ENCODE measurements at regions not wholly inside any gene's neighbourhood (a gene's known extent, or its start where the extent isn't known, plus 50 kb on each side); places are given as distances from the start of the nearest gene placed in this dataset.

- Histone ChIP-seq H2BK120ac (ENCODE audit: insufficient read depth, low read length, poor library complexity) (no peak overlapping the region), H3K14ac (ENCODE audit: low read length) (no peak overlapping the region), H3K4ac (ENCODE audit: low read depth, low read length) (no peak overlapping the region), H4K91ac (ENCODE audit: low read depth, low read length) (no peak overlapping the region), H2BK12ac (ENCODE audit: low read length) (no peak overlapping the region), H3K4me2 (ENCODE audit: low read length) (no peak overlapping the region), H3K18ac (ENCODE audit: low read length) (no peak overlapping the region), H2BK5ac (ENCODE audit: low read depth, low read length, poor library complexity) (no peak overlapping the region), H3K4me1 (ENCODE audit: control insufficient read depth in 1 of 2, insufficient read depth in 2 of 2, low read length in 2 of 2) (no peaks in the 10 kb centered on the region), H3K27ac (ENCODE audit: low read depth, low read length) (no peak overlapping the region), H3K79me2 (ENCODE audit: control insufficient read depth, insufficient read depth, low read length, poor library complexity) (no peaks in the 10 kb centered on the region), H2AK5ac (ENCODE audit: low read length) (no peak overlapping the region), H3K36me3 (ENCODE audit: control insufficient read depth in 1 of 2, insufficient read depth in 2 of 2, low read length in 2 of 2) (no peaks in the 10 kb centered on the region), H4K8ac (ENCODE audit: low read depth, low read length) (no peak overlapping the region), H3K4me3 (ENCODE audit: low read depth, low read length) (no peak overlapping the region), H4K12ac (ENCODE audit: low read depth, low read length) (no peak overlapping the region), H3K79me1 (ENCODE audit: low read length) (no peaks in the 10 kb centered on the region), H2AFZ (ENCODE audit: insufficient read depth, low read length, poor library complexity) (no peak overlapping the region), H3K23ac (ENCODE audit: low read length) (no peak overlapping the region), H3K27me3 (ENCODE audit: insufficient read depth, low read length) (no peaks in the 10 kb centered on the region), H3K9ac (ENCODE audit: low read length) (no peak overlapping the region), H3K9me3 (ENCODE audit: insufficient read depth, low read depth, low read length) (no peaks in the 10 kb centered on the region)
- DNase-seq = no peak
- no CpG with 5 or more reads among the region's 2 CpGs for WGBS (ENCODE audit: extremely low coverage, insufficient coverage, insufficient read length)
Measured at GRCh38 chr6:10276106-10276505, 138.8 kb downstream of the TFAP2A start.

- Histone ChIP-seq H3K79me1 (ENCODE audit: low read length) (no peaks in the 10 kb centered on the region), H2BK5ac (ENCODE audit: low read depth, low read length, poor library complexity) (no peak overlapping the region), H3K9ac (ENCODE audit: low read length) (no peak overlapping the region), H3K14ac (ENCODE audit: low read length) (no peak overlapping the region), H3K27ac (ENCODE audit: low read depth, low read length) (no peak overlapping the region), H3K4me3 (ENCODE audit: low read depth, low read length) (no peak overlapping the region), H3K4ac (ENCODE audit: low read depth, low read length) (no peak overlapping the region), H3K79me2 (ENCODE audit: control insufficient read depth, insufficient read depth, low read length, poor library complexity) (no peaks in the 10 kb centered on the region), H2BK12ac (ENCODE audit: low read length) (no peak overlapping the region), H3K36me3 (ENCODE audit: control insufficient read depth in 1 of 2, insufficient read depth in 2 of 2, low read length in 2 of 2) (no peaks in the 10 kb centered on the region), H4K91ac (ENCODE audit: low read depth, low read length) (no peak overlapping the region), H3K23ac (ENCODE audit: low read length) (no peak overlapping the region), H2AK5ac (ENCODE audit: low read length) (no peak overlapping the region), H2AFZ (ENCODE audit: insufficient read depth, low read length, poor library complexity) (no peak overlapping the region), H4K12ac (ENCODE audit: low read depth, low read length) (no peak overlapping the region), H3K4me1 (ENCODE audit: control insufficient read depth in 1 of 2, insufficient read depth in 2 of 2, low read length in 2 of 2) (no peaks in the 10 kb centered on the region), H3K9me3 (ENCODE audit: insufficient read depth, low read depth, low read length) (no peaks in the 10 kb centered on the region), H3K18ac (ENCODE audit: low read length) (no peak overlapping the region), H2BK120ac (ENCODE audit: insufficient read depth, low read length, poor library complexity) (no peak overlapping the region), H4K8ac (ENCODE audit: low read depth, low read length) (no peak overlapping the region), H3K27me3 (ENCODE audit: insufficient read depth, low read length) (no peaks in the 10 kb centered on the region), H3K4me2 (ENCODE audit: low read length) (no peak overlapping the region)
- WGBS (ENCODE audit: extremely low coverage, insufficient coverage, insufficient read length) = no CpG with 5 or more reads among the region's 2 CpGs
- DNase-seq = no peak
Measured at GRCh38 chr6:10272591-10272990, 142.3 kb downstream of the TFAP2A start.

DNA sequence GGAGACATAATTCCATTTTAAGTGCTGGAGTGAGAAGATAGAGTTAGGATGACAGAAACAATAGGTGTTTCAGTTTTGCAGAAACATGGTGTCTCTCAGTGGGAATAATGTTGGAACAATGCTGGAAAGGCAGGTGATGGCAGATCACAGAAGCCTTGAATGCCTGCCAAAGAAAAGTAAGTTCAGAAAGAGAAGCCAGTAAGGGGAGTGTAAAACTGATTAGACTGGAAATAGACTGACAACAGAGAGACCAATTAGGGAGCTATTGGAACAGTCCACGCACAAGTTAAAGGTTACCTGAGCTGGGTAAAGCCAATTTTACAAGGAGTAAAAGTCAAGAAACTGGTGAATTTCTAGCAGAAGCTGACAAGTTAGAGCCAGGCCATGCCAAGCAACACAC lies 142.9 kb downstream of the TFAP2A start:
- no peak overlapping the region for H3K4me2 ChIP-seq (ENCODE audit: low read length)
- no peak overlapping the region for H4K12ac ChIP-seq (ENCODE audit: low read depth, low read length)
- H3K14ac ChIP-seq (ENCODE audit: low read length) = no peak overlapping the region
- H3K23ac ChIP-seq (ENCODE audit: low read length) = no peak overlapping the region
- no peak for DNase-seq
- no peak overlapping the region for H3K27ac ChIP-seq (ENCODE audit: low read depth, low read length)
- no peaks in the 10 kb centered on the region for H3K27me3 ChIP-seq (ENCODE audit: insufficient read depth, low read length)
- no peak overlapping the region for H4K8ac ChIP-seq (ENCODE audit: low read depth, low read length)
- H3K79me1 ChIP-seq (ENCODE audit: low read length) = no peaks in the 10 kb centered on the region
- no peak overlapping the region for H4K91ac ChIP-seq (ENCODE audit: low read depth, low read length)
- H2BK5ac ChIP-seq (ENCODE audit: low read depth, low read length, poor library complexity) = no peak overlapping the region
- no peaks in the 10 kb centered on the region for H3K79me2 ChIP-seq (ENCODE audit: control insufficient read depth, insufficient read depth, low read length, poor library complexity)
- no peaks in the 10 kb centered on the region for H3K9me3 ChIP-seq (ENCODE audit: insufficient read depth, low read depth, low read length)
- H3K4me3 ChIP-seq (ENCODE audit: low read depth, low read length) = no peak overlapping the region
- H3K9ac ChIP-seq (ENCODE audit: low read length) = no peak overlapping the region
- WGBS (ENCODE audit: extremely low coverage, insufficient coverage, insufficient read length) = no CpG with 5 or more reads among the region's 1 CpG
- H3K4me1 ChIP-seq (ENCODE audit: control insufficient read depth in 1 of 2, insufficient read depth in 2 of 2, low read length in 2 of 2) = no peaks in the 10 kb centered on the region
- H2BK120ac ChIP-seq (ENCODE audit: insufficient read depth, low read length, poor library complexity) = no peak overlapping the region
- no peak overlapping the region for H3K18ac ChIP-seq (ENCODE audit: low read length)
- no peak overlapping the region for H3K4ac ChIP-seq (ENCODE audit: low read depth, low read length)
- H2AK5ac ChIP-seq (ENCODE audit: low read length) = no peak overlapping the region
- H2BK12ac ChIP-seq (ENCODE audit: low read length) = no peak overlapping the region
- H3K36me3 ChIP-seq (ENCODE audit: control insufficient read depth in 1 of 2, insufficient read depth in 2 of 2, low read length in 2 of 2) = no peaks in the 10 kb centered on the region
- no peak overlapping the region for H2AFZ ChIP-seq (ENCODE audit: insufficient read depth, low read length, poor library complexity)

DNA sequence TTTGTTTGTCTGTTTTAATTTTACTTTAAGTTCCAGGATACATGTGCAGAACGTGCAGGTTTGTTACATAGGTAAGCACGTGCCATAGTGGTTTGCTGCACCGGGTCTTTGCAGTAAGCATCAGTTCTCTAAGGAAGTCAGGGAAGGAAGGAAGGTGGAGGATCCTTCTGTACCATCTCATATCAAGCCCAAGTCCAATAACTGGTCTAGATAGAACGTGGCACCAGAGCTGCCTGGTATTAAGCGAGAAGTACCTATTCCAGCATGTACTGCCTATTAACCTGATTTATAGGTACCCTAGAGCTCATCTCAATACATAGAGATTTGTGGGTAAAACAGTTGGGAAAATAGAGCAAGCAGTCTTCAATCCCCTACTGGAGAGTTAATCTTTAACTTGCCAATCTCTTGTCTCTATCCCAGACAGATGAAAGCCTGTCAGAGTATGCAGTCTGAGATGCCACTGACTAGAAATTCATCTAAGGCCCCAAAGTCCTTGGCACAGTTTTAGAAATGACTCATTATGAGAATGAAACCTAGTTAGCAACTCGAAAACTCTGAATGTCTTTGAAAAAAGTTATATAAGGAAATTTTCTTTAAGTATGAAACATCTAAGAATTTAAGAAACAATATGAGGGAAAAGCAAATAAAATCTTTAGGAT lies 144.9 kb downstream of the TFAP2A start:
- Histone ChIP-seq H2BK12ac (ENCODE audit: low read length) (no peak overlapping the region), H3K9me3 (ENCODE audit: insufficient read depth, low read depth, low read length) (no peaks in the 10 kb centered on the region), H3K79me1 (ENCODE audit: low read length) (peaks cover 2% of the 10 kb centered on the region), H4K91ac (ENCODE audit: low read depth, low read length) (no peak overlapping the region), H2AFZ (ENCODE audit: insufficient read depth, low read length, poor library complexity) (no peak overlapping the region), H2AK5ac (ENCODE audit: low read length) (no peak overlapping the region), H3K4me3 (ENCODE audit: low read depth, low read length) (no peak overlapping the region), H2BK120ac (ENCODE audit: insufficient read depth, low read length, poor library complexity) (no peak overlapping the region), H3K18ac (ENCODE audit: low read length) (no peak overlapping the region), H3K27ac (ENCODE audit: low read depth, low read length) (no peak overlapping the region), H2BK5ac (ENCODE audit: low read depth, low read length, poor library complexity) (no peak overlapping the region), H3K36me3 (ENCODE audit: control insufficient read depth in 1 of 2, insufficient read depth in 2 of 2, low read length in 2 of 2) (no peaks in the 10 kb centered on the region), H3K4me2 (ENCODE audit: low read length) (no peak overlapping the region), H3K4me1 (ENCODE audit: control insufficient read depth in 1 of 2, insufficient read depth in 2 of 2, low read length in 2 of 2) (no peaks in the 10 kb centered on the region), H3K9ac (ENCODE audit: low read length) (no peak overlapping the region), H4K8ac (ENCODE audit: low read depth, low read length) (no peak overlapping the region), H3K4ac (ENCODE audit: low read depth, low read length) (no peak overlapping the region), H3K79me2 (ENCODE audit: control insufficient read depth, insufficient read depth, low read length, poor library complexity) (no peaks in the 10 kb centered on the region), H3K23ac (ENCODE audit: low read length) (no peak overlapping the region), H4K12ac (ENCODE audit: low read depth, low read length) (no peak overlapping the region), H3K27me3 (ENCODE audit: insufficient read depth, low read length) (no peaks in the 10 kb centered on the region), H3K14ac (ENCODE audit: low read length) (no peak overlapping the region)
- no CpG with 5 or more reads among the region's 6 CpGs for WGBS (ENCODE audit: extremely low coverage, insufficient coverage, insufficient read length)
- DNase-seq = no peak
